Fibroblast of lung (primary cell): ENCODE measurements at regions not wholly inside any gene's neighbourhood (a gene's known extent, or its start where the extent isn't known, plus 50 kb on each side); places are given as distances from the start of the nearest gene placed in this dataset.

Source experiments
- DNase-seq, 2 donors: peaks; one replicate each; pipeline versions ENCODE4 v3.0.0 to v3.0.0-alpha.2; 2010; ENCODE audit warnings: low read depth in 2 of 2
- H2AFZ ChIP-seq: 2 replicates; pipeline ENCODE4 v1.5.1; 2012; ENCODE audit warnings: low read length, control low read depth, inconsistent platforms
- H3K27ac ChIP-seq: 2 replicates; pipeline ENCODE4 v1.5.1; 2011; ENCODE audit warnings: low read length, control low read depth; ENCODE audit not compliant: insufficient read depth
- H3K27me3 ChIP-seq: 2 replicates; pipeline ENCODE4 v1.5.1; 2011; ENCODE audit warnings: mild to moderate bottlenecking, low read length; ENCODE audit not compliant: control insufficient read depth, insufficient read depth
- H3K36me3 ChIP-seq: 2 replicates; pipeline ENCODE4 v1.5.1; 2011; ENCODE audit warnings: low read length; ENCODE audit not compliant: control insufficient read depth, insufficient read depth
- H3K4me1 ChIP-seq: 2 replicates; pipeline ENCODE4 v1.5.1; 2011; ENCODE audit warnings: low read length; ENCODE audit not compliant: control insufficient read depth, insufficient read depth; ENCODE audit errors: extremely low read depth
- H3K4me2 ChIP-seq: 2 replicates; pipeline ENCODE4 v1.5.1; 2011; ENCODE audit warnings: low read length, control low read depth; ENCODE audit not compliant: insufficient read depth; ENCODE audit errors: extremely low read depth
- H3K4me3 ChIP-seq, 4 experiments: fragments of 200-600 bp in 1 of 4; sonication (generic) in 1 of 4; replicated peaks in 1 of 4; 2 replicates each; pipeline ENCODE4 v1.5.1; 2011 to 2016; ENCODE audit warnings: low read length in 4 of 4, low read depth in 3 of 4, mild to moderate bottlenecking in 3 of 4, control low read depth in 2 of 4, inconsistent platforms in 1 of 4, mixed read lengths in 1 of 4; ENCODE audit not compliant: insufficient read depth in 1 of 4; ENCODE audit errors: control extremely low read depth in 1 of 4
- H3K79me2 ChIP-seq: 2 replicates; pipeline ENCODE4 v1.5.1; 2012; ENCODE audit warnings: mild to moderate bottlenecking, low read length, inconsistent platforms; ENCODE audit not compliant: control insufficient read depth, insufficient read depth
- H3K9ac ChIP-seq: 2 replicates; pipeline ENCODE4 v1.5.1; 2011; ENCODE audit warnings: mild to moderate bottlenecking, low read length, control low read depth; ENCODE audit not compliant: insufficient read depth
- H3K9me3 ChIP-seq: 2 replicates; pipeline ENCODE4 v1.5.1; 2012; ENCODE audit warnings: low read depth, low read length; ENCODE audit not compliant: control insufficient read depth, insufficient read depth
- H4K20me1 ChIP-seq: 2 replicates; pipeline ENCODE4 v1.5.1; 2011; ENCODE audit warnings: low read length; ENCODE audit not compliant: control insufficient read depth, insufficient read depth; ENCODE audit errors: extremely low read depth
- CTCF ChIP-seq, 2 donors: IDR thresholded peaks in 1 of 2; conservative IDR thresholded peaks in 1 of 2; 1 replicate in 1 of 2; 2 replicates in 1 of 2; pipeline ENCODE4 v1.5.1; 2011 to 2012; ENCODE audit warnings: low read length in 2 of 2, control low read depth in 1 of 2, inconsistent platforms in 1 of 2, low read depth in 1 of 2, mild to moderate bottlenecking in 1 of 2
- EZH2 ChIP-seq: IDR thresholded peaks from 2 replicates; pipeline ENCODE4 v1.5.1; 2012; ENCODE audit warnings: low read length, control low read depth, mild to moderate bottlenecking; ENCODE audit errors: missing control alignments

- no peaks in the 10 kb centered on the region for H4K20me1 ChIP-seq
- H3K9ac ChIP-seq = no peak overlapping the region
- H3K27ac ChIP-seq = no peak overlapping the region
- H3K36me3 ChIP-seq = no peaks in the 10 kb centered on the region
- no peaks in the 10 kb centered on the region for H3K9me3 ChIP-seq
- H3K4me3 ChIP-seq = no peak overlapping the region
- TF ChIP-seq EZH2 (no peak), CTCF (conservative IDR thresholded peaks at IDR 0.05 in 1 of 2, IDR thresholded peaks at IDR 0.05 in 1 of 2; ENCODE audit: low read depth in 1 of 2, low read length in 2 of 2) (no peak)
- DNase-seq = no peak
- H2AFZ ChIP-seq = no peak overlapping the region
- H3K4me1 ChIP-seq = peaks cover 2% of the 10 kb centered on the region
- no peaks in the 10 kb centered on the region for H3K79me2 ChIP-seq
- H3K27me3 ChIP-seq = no peaks in the 10 kb centered on the region
- H3K4me2 ChIP-seq = no peak overlapping the region
Measured at GRCh38 chrY:7730071-7730470, 818.5 kb upstream of the AMELY start.

- DNase-seq = no peak
- H3K27ac ChIP-seq = no peak overlapping the region
- peaks cover 2% of the 10 kb centered on the region for H3K4me1 ChIP-seq
- no peak overlapping the region for H3K4me2 ChIP-seq
- H3K36me3 ChIP-seq = no peaks in the 10 kb centered on the region
- no peak overlapping the region for H3K4me3 ChIP-seq
- no peaks in the 10 kb centered on the region for H3K27me3 ChIP-seq
- no peaks in the 10 kb centered on the region for H3K79me2 ChIP-seq
- H3K9ac ChIP-seq = no peak overlapping the region
- TF ChIP-seq EZH2 (no peak), CTCF (conservative IDR thresholded peaks at IDR 0.05 in 1 of 2, IDR thresholded peaks at IDR 0.05 in 1 of 2; ENCODE audit: low read depth in 1 of 2, low read length in 2 of 2) (no peak)
- no peaks in the 10 kb centered on the region for H4K20me1 ChIP-seq
- no peaks in the 10 kb centered on the region for H3K9me3 ChIP-seq
- no peak overlapping the region for H2AFZ ChIP-seq
Measured at GRCh38 chrY:7729318-7730011, 817.9 kb upstream of the AMELY start.

- Histone ChIP-seq H3K4me2 (no peak overlapping the region), H2AFZ (no peak overlapping the region), H3K36me3 (no peaks in the 10 kb centered on the region), H3K9ac (no peak overlapping the region), H3K27ac (no peak overlapping the region), H4K20me1 (no peaks in the 10 kb centered on the region), H3K27me3 (no peaks in the 10 kb centered on the region), H3K9me3 (no peaks in the 10 kb centered on the region), H3K4me1 (peaks cover 2% of the 10 kb centered on the region), H3K4me3 (no peak overlapping the region), H3K79me2 (no peaks in the 10 kb centered on the region)
- no peak for DNase-seq
- TF ChIP-seq CTCF (conservative IDR thresholded peaks at IDR 0.05 in 1 of 2, IDR thresholded peaks at IDR 0.05 in 1 of 2; ENCODE audit: low read depth in 1 of 2, low read length in 2 of 2) (no peak), EZH2 (no peak)
Measured at GRCh38 chrY:7728935-7729317, 817.4 kb upstream of the AMELY start.
